GM19240 (cell line): ENCODE measurements at regions not wholly inside any gene's neighbourhood (a gene's known extent, or its start where the extent isn't known, plus 50 kb on each side); places are given as distances from the start of the nearest gene placed in this dataset.
"Not testable (repeated sequence)": the region's sequence is repeated elsewhere in the genome, so short reads cannot be mapped to it uniquely, and the experiment has no call there.

Experiments
- DNase-seq: peaks from one replicate; pipeline ENCODE4 v3.0.0; 2011; ENCODE audit warnings: low spot score; ENCODE audit not compliant: insufficient read length

- DNase-seq, result no peak
These were observed 273.6 kb upstream of the SULF2 start for GRCh38 chr20:48058611-48059559.

GRCh38 chr20:48057739-48058138, 272.5 kb upstream of the SULF2 start:
- DNase-seq, result no peak

GRCh38 chr20:48057251-48057650, 272.0 kb upstream of the SULF2 start:
- DNase-seq, result no peak

- DNase-seq, result no peak
These were observed 270.9 kb upstream of the SULF2 start for GRCh38 chr20:48056218-48056617.

- no peak for DNase-seq
These were observed 268.8 kb upstream of the SULF2 start for GRCh38 chr20:48054051-48054450.

GRCh38 chr20:48052475-48052835, 267.2 kb upstream of the SULF2 start:
- DNase-seq, result no peak

GRCh38 chr20:48051794-48052474, 266.7 kb upstream of the SULF2 start:
- DNase-seq, result no peak

- no peak for DNase-seq
These were observed 264.4 kb upstream of the SULF2 start for GRCh38 chr20:48049641-48050040.

GRCh38 chr20:48049171-48049570, 263.9 kb upstream of the SULF2 start:
- DNase-seq, result no peak

GRCh38 chr20:48047447-48047846, 262.2 kb upstream of the SULF2 start:
- DNase-seq, result no peak

GRCh38 chr20:48042628-48043027, 257.3 kb upstream of the SULF2 start:
- DNase-seq, result no peak

- no peak for DNase-seq
These were observed 255.9 kb upstream of the SULF2 start for GRCh38 chr20:48041078-48041780.

GRCh38 chr20:48040491-48040890, 255.2 kb upstream of the SULF2 start:
- no peak for DNase-seq

- no peak for DNase-seq
These were observed 254.8 kb upstream of the SULF2 start for GRCh38 chr20:48040051-48040450.

GRCh38 chr20:48039514-48039913, 254.2 kb upstream of the SULF2 start:
- DNase-seq, result no peak

GRCh38 chr20:48038713-48039112, 253.4 kb upstream of the SULF2 start:
- no peak for DNase-seq

GRCh38 chr20:48037798-48038197, 252.5 kb upstream of the SULF2 start:
- not testable (repeated sequence) for DNase-seq

GRCh38 chr20:48035961-48036731, 250.9 kb upstream of the SULF2 start:
- DNase-seq, result no peak

GRCh38 chr20:48034751-48035150, 249.5 kb upstream of the SULF2 start:
- DNase-seq, result no peak

- not testable (repeated sequence) for DNase-seq
These were observed 247.7 kb upstream of the SULF2 start for GRCh38 chr20:48033005-48033404.

- DNase-seq, result no peak
These were observed 245.8 kb upstream of the SULF2 start for GRCh38 chr20:48031122-48031521.
